H9 (cell line): ENCODE measurements at regions not wholly inside any gene's neighbourhood (a gene's known extent, or its start where the extent isn't known, plus 50 kb on each side); places are given as distances from the start of the nearest gene placed in this dataset.

Experiments used
- DNase-seq: peaks from one replicate; pipeline ENCODE4 v3.0.0-alpha.2; 2017
- H2AFZ ChIP-seq: one replicate; pipeline ENCODE4 v1.6.1; 2013; ENCODE audit warnings: mild to moderate bottlenecking, low read length, control low read depth, moderate library complexity
- H2AK5ac ChIP-seq: 2 replicates; pipeline ENCODE4 v1.6.1; 2013; ENCODE audit warnings: low read length, control low read depth, mixed read lengths; ENCODE audit not compliant: insufficient read length
- H2BK120ac ChIP-seq: one replicate; pipeline ENCODE4 v1.6.1; 2013; ENCODE audit warnings: low read depth, mild to moderate bottlenecking, low read length, control low read depth, inconsistent platforms; ENCODE audit not compliant: poor library complexity, severe bottlenecking
- H2BK12ac ChIP-seq: 2 replicates; pipeline ENCODE4 v1.6.1; 2013; ENCODE audit warnings: low read length, control low read depth, mixed read lengths, low read depth; ENCODE audit not compliant: insufficient read length
- H2BK15ac ChIP-seq: 2 replicates; pipeline ENCODE4 v1.6.1; 2013; ENCODE audit warnings: low read depth, low read length, control low read depth
- H2BK20ac ChIP-seq: one replicate; pipeline ENCODE4 v1.6.1; 2013; ENCODE audit warnings: low read depth, mild to moderate bottlenecking, low read length, control low read depth, inconsistent platforms; ENCODE audit not compliant: poor library complexity, severe bottlenecking
- H2BK5ac ChIP-seq: 2 replicates; pipeline ENCODE4 v1.6.1; 2013; ENCODE audit warnings: low read length, control low read depth, mixed read lengths; ENCODE audit not compliant: insufficient read length
- H3K14ac ChIP-seq: 2 replicates; pipeline ENCODE4 v1.6.1; 2013; ENCODE audit warnings: low read length, control low read depth; ENCODE audit not compliant: insufficient read depth
- H3K18ac ChIP-seq: 2 replicates; pipeline ENCODE4 v1.6.1; 2013; ENCODE audit warnings: low read depth, mild to moderate bottlenecking, mixed read lengths, low read length, control low read depth; ENCODE audit not compliant: insufficient read length
- H3K23ac ChIP-seq: 2 replicates; pipeline ENCODE4 v1.6.1; 2013; ENCODE audit warnings: low read length, control low read depth, mixed read lengths, low read depth; ENCODE audit not compliant: insufficient read length
- H3K23me2 ChIP-seq: 2 replicates; pipeline ENCODE4 v1.6.1; 2013; ENCODE audit warnings: low read depth, mild to moderate bottlenecking, mixed read lengths, low read length, control low read depth; ENCODE audit not compliant: insufficient read length, poor library complexity, severe bottlenecking
- H3K27ac ChIP-seq: 2 replicates; pipeline ENCODE4 v1.5.1; 2013; ENCODE audit warnings: low read length, control low read depth, mixed read lengths, low read depth; ENCODE audit not compliant: insufficient read length
- H3K27me3 ChIP-seq: 2 replicates; pipeline ENCODE4 v1.6.1; 2013; ENCODE audit warnings: low read length, control low read depth, inconsistent platforms; ENCODE audit not compliant: insufficient read depth
- H3K4ac ChIP-seq: 2 replicates; pipeline ENCODE4 v1.6.1; 2013; ENCODE audit warnings: low read depth, mild to moderate bottlenecking, control low read depth, inconsistent platforms, low read length, moderate library complexity
- H3K4me1 ChIP-seq: 2 replicates; pipeline ENCODE4 v1.6.1; 2013; ENCODE audit warnings: low read length, control low read depth, inconsistent platforms; ENCODE audit not compliant: insufficient read depth
- H3K4me2 ChIP-seq: 2 replicates; pipeline ENCODE4 v1.6.1; 2013; ENCODE audit warnings: low read length, control low read depth, mixed read lengths; ENCODE audit not compliant: insufficient read length, insufficient read depth
- H3K56ac ChIP-seq: 2 replicates; pipeline ENCODE4 v1.6.1; 2013; ENCODE audit warnings: low read depth, mild to moderate bottlenecking, mixed read lengths, low read length, control low read depth; ENCODE audit not compliant: insufficient read length
- H3K79me1 ChIP-seq: 2 replicates; pipeline ENCODE4 v1.6.1; 2013; ENCODE audit warnings: low read depth, mild to moderate bottlenecking, moderate library complexity, low read length, control low read depth, inconsistent platforms; ENCODE audit not compliant: insufficient read depth, poor library complexity, severe bottlenecking
- H3K79me2 ChIP-seq: 2 replicates; pipeline ENCODE4 v1.6.1; 2013; ENCODE audit warnings: low read length, control low read depth, inconsistent platforms; ENCODE audit not compliant: insufficient read depth
- H3K9ac ChIP-seq: 2 replicates; pipeline ENCODE4 v1.6.1; 2013; ENCODE audit warnings: low read length, control low read depth, mixed read lengths; ENCODE audit not compliant: insufficient read length; ENCODE audit errors: extremely low read depth
- H3K9me3 ChIP-seq: one replicate; pipeline ENCODE4 v1.6.1; 2013; ENCODE audit warnings: low read depth, low read length, inconsistent platforms; ENCODE audit not compliant: control insufficient read depth
- H3T11ph ChIP-seq: one replicate; pipeline ENCODE4 v1.6.1; 2013; ENCODE audit warnings: mild to moderate bottlenecking, low read length, control low read depth, inconsistent platforms
- H4K20me1 ChIP-seq: one replicate; pipeline ENCODE4 v1.6.1; 2013; ENCODE audit not compliant: control insufficient read depth, insufficient read length, insufficient read depth
- H4K5ac ChIP-seq: 2 replicates; pipeline ENCODE4 v1.6.1; 2013; ENCODE audit warnings: low read depth, mild to moderate bottlenecking, mixed read lengths, low read length, control low read depth; ENCODE audit not compliant: insufficient read length
- H4K8ac ChIP-seq: replicated peaks from 2 replicates; pipeline ENCODE4 v1.6.1; 2013; ENCODE audit warnings: low read length, control low read depth, mixed read lengths, low read depth; ENCODE audit not compliant: insufficient read length
- H4K91ac ChIP-seq: 2 replicates; pipeline ENCODE4 v1.6.1; 2013; ENCODE audit warnings: low read depth, mild to moderate bottlenecking, moderate library complexity, mixed read lengths, low read length, control low read depth; ENCODE audit not compliant: insufficient read length
- H3K27ac Mint-ChIP-seq, 3 experiments: 2 replicates in 2 of 3; 3 replicates in 1 of 3; pipeline ENCODE4 v1.8.0; 2020 to 2021; ENCODE audit warnings: mixed read lengths in 3 of 3, mild to moderate bottlenecking in 1 of 3, moderate library complexity in 1 of 3
- H3K27me3 Mint-ChIP-seq: 2 replicates; pipeline ENCODE4 v1.8.0; 2021; ENCODE audit warnings: low read depth, mild to moderate bottlenecking, moderate library complexity, mixed read lengths
- H3K36me3 Mint-ChIP-seq, 3 experiments: 2 replicates in 2 of 3; 3 replicates in 1 of 3; pipeline ENCODE4 v1.8.0; 2020 to 2021; ENCODE audit warnings: low read depth in 3 of 3, mixed read lengths in 3 of 3; ENCODE audit not compliant: insufficient read depth in 1 of 3
- H3K4me1 Mint-ChIP-seq, 2 experiments: 2 replicates each; pipeline ENCODE4 v1.8.0; 2020; ENCODE audit warnings: mixed read lengths in 2 of 2
- H3K4me3 Mint-ChIP-seq, 2 experiments: 2 replicates in 1 of 2; 3 replicates in 1 of 2; pipeline ENCODE4 v1.8.0; 2020 to 2021; ENCODE audit warnings: mild to moderate bottlenecking in 2 of 2, mixed read lengths in 2 of 2, moderate library complexity in 1 of 2
- H3K9me3 Mint-ChIP-seq, 2 experiments: 2 replicates in 1 of 2; 3 replicates in 1 of 2; pipeline ENCODE4 v1.8.0; 2020; ENCODE audit warnings: mild to moderate bottlenecking in 2 of 2, mixed read lengths in 2 of 2, moderate library complexity in 1 of 2
- CTCF ChIP-seq: fragments of 200-600 bp; sonication (generic); conservative IDR thresholded peaks from 3 replicates; pipeline ENCODE4 v1.8.0; 2021; ENCODE audit warnings: antibody characterized with exemption, mild to moderate bottlenecking
- WGBS: extraction: QIAGEN DNeasy Blood & Tissue Kit; methylation state at CpG from one replicate; pipeline ENCODE4 v1.1.7; 2013; ENCODE audit warnings: missing lambda C conversion rate, low lambda C conversion rate, mixed read lengths; ENCODE audit not compliant: insufficient read length; ENCODE audit errors: extremely low coverage; 5-methylcytosine and 5-hydroxymethylcytosine counted together

- Histone ChIP-seq H2BK12ac (no peak overlapping the region), H4K8ac (no peak overlapping the region), H3K4me2 (no peak overlapping the region), H3K4me1 (no peaks in the 10 kb centered on the region), H3K23ac (no peak overlapping the region), H3K14ac (no peak overlapping the region), H3K27ac (no peak overlapping the region), H4K20me1 (no peaks in the 10 kb centered on the region), H3K9ac (no peak overlapping the region), H3K23me2 (no peaks in the 10 kb centered on the region), H3K9me3 (no peaks in the 10 kb centered on the region), H2AK5ac (no peak overlapping the region), H2BK20ac (no peak overlapping the region), H3K79me2 (no peaks in the 10 kb centered on the region), H3K4ac (no peak overlapping the region), H2BK15ac (no peak overlapping the region), H4K5ac (no peak overlapping the region), H4K91ac (no peak overlapping the region), H3K56ac (no peak overlapping the region), H2BK5ac (no peak overlapping the region), H3K79me1 (no peaks in the 10 kb centered on the region), H2AFZ (no peak overlapping the region), H2BK120ac (no peak overlapping the region), H3K27me3 (no peaks in the 10 kb centered on the region), H3T11ph (no peak overlapping the region), H3K18ac (no peak overlapping the region)
- Mint-ChIP-seq H3K27ac (no peak overlapping the region), H3K36me3 (no peaks in the 10 kb centered on the region), H3K4me1 (peaks cover 0 to 2% of the 10 kb centered on the region in 2 experiments; a peak in 1 of 4 replicates), H3K9me3 (no peaks in the 10 kb centered on the region), H3K4me3 (no peak overlapping the region), H3K27me3 (no peaks in the 10 kb centered on the region)
- no CpG with 5 or more reads among the region's 1 CpG for WGBS
- DNase-seq: no peak
- no peak for TF ChIP-seq CTCF
Observed at GRCh38 chr1:187267827-187268226, 439.1 kb downstream of the PLA2G4A start.
